MM.1S (cell line): ENCODE measurements at regions not wholly inside any gene's neighbourhood (a gene's known extent, or its start where the extent isn't known, plus 50 kb on each side); places are given as distances from the start of the nearest gene placed in this dataset.

Experiments used
- CTCF ChIP-seq: fragments of 300-600 bp; sonication (generic); IDR thresholded peaks from 2 replicates; pipeline ENCODE4 v1.5.1; 2016; ENCODE audit warnings: antibody characterized with exemption, low read length, mixed read lengths
- EZH2 ChIP-seq: fragments of 300-600 bp; sonication (generic); optimal IDR thresholded peaks from 2 replicates; pipeline ENCODE3; 2017; ENCODE audit warnings: low read depth, mild to moderate bottlenecking, antibody characterized with exemption, low read length, mixed read lengths

GRCh38 chrX:4094926-4095325 lies 381.5 kb upstream of the PRKX start:
- TF ChIP-seq CTCF (no peak), EZH2 (no peak)
